ENCODE measurements at regions not wholly inside any gene's neighbourhood (a gene's known extent, or its start where the extent isn't known, plus 50 kb on each side); places are given as distances from the start of the nearest gene placed in this dataset.
"Not testable (repeated sequence)": the region's sequence is repeated elsewhere in the genome, so short reads cannot be mapped to it uniquely, and the experiment has no call there.

GRCh38 chr2:200110381-200110780 lies 155.0 kb downstream of the MAIP1 start:
- H3K36me3 ChIP-seq (ENCODE audit: insufficient read depth, low read length, poor library complexity, severe bottlenecking): no peaks in the 10 kb centered on the region
- BruUV-seq (replicated peaks): no TSS peak
- intact Hi-C loops (cut with micrococcal nuclease; ENCODE audit: unreplicated experiment): no loop called here
- no peak overlapping the region for H3K4me3 ChIP-seq (ENCODE audit: low read depth, low read length, poor library complexity, severe bottlenecking)
- TF ChIP-seq CTCF (conservative IDR thresholded peaks at IDR 0.05; ENCODE audit: low read depth, low read length): no peak
- no peak for TF ChIP-seq EZH2 (IDR thresholded peaks at IDR 0.05; ENCODE audit: borderline replicate concordance, low read depth, low read length, poor library complexity, severe bottlenecking)
- H3K27ac ChIP-seq (ENCODE audit: low read depth, low read length, poor library complexity, severe bottlenecking): no peak overlapping the region
- H3K4me1 ChIP-seq (ENCODE audit: insufficient read depth, low read length, poor library complexity, severe bottlenecking): no peaks in the 10 kb centered on the region
- H3K27me3 ChIP-seq (replicated peaks; ENCODE audit: insufficient read depth, low read depth, low read length, poor library complexity): no peaks in the 10 kb centered on the region
- no peak for DNase-seq (ENCODE audit: low spot score)
- CTCF ChIA-PET: no interaction called here
- H3K9me3 ChIP-seq (ENCODE audit: low read depth, low read length, poor library complexity, severe bottlenecking): no peaks in the 10 kb centered on the region
- POLR2A ChIA-PET (ENCODE audit: low non-redundant PET): no interaction called here

- POLR2A ChIA-PET (ENCODE audit: low non-redundant PET); H3K9me3 ChIP-seq (ENCODE audit: low read depth, low read length, poor library complexity, severe bottlenecking); H3K36me3 ChIP-seq (ENCODE audit: insufficient read depth, low read length, poor library complexity, severe bottlenecking); H3K4me3 ChIP-seq (ENCODE audit: low read depth, low read length, poor library complexity, severe bottlenecking); DNase-seq (ENCODE audit: low spot score); BruUV-seq (replicated peaks); CTCF ChIA-PET; H3K4me1 ChIP-seq (ENCODE audit: insufficient read depth, low read length, poor library complexity, severe bottlenecking); H3K27ac ChIP-seq (ENCODE audit: low read depth, low read length, poor library complexity, severe bottlenecking); H3K27me3 ChIP-seq (replicated peaks; ENCODE audit: insufficient read depth, low read depth, low read length, poor library complexity); intact Hi-C loops (cut with micrococcal nuclease; ENCODE audit: unreplicated experiment): not testable (repeated sequence)
Observed at GRCh38 chr2:200113016-200113799, 157.8 kb downstream of the MAIP1 start.

- POLR2A ChIA-PET (ENCODE audit: low non-redundant PET): no interaction called here
- no peak overlapping the region for H3K4me3 ChIP-seq (ENCODE audit: low read depth, low read length, poor library complexity, severe bottlenecking)
- no peaks in the 10 kb centered on the region for H3K4me1 ChIP-seq (ENCODE audit: insufficient read depth, low read length, poor library complexity, severe bottlenecking)
- no TSS peak for BruUV-seq (replicated peaks)
- H3K27me3 ChIP-seq (replicated peaks; ENCODE audit: insufficient read depth, low read depth, low read length, poor library complexity): no peaks in the 10 kb centered on the region
- TF ChIP-seq EZH2 (IDR thresholded peaks at IDR 0.05; ENCODE audit: borderline replicate concordance, low read depth, low read length, poor library complexity, severe bottlenecking) (no peak), CTCF (conservative IDR thresholded peaks at IDR 0.05; ENCODE audit: low read depth, low read length) (no peak)
- intact Hi-C loops (cut with micrococcal nuclease; ENCODE audit: unreplicated experiment): no loop called here
- no peak overlapping the region for H3K27ac ChIP-seq (ENCODE audit: low read depth, low read length, poor library complexity, severe bottlenecking)
- no peaks in the 10 kb centered on the region for H3K36me3 ChIP-seq (ENCODE audit: insufficient read depth, low read length, poor library complexity, severe bottlenecking)
- CTCF ChIA-PET: no interaction called here
- DNase-seq (ENCODE audit: low spot score): no peak
- no peaks in the 10 kb centered on the region for H3K9me3 ChIP-seq (ENCODE audit: low read depth, low read length, poor library complexity, severe bottlenecking)
Observed at GRCh38 chr2:200119236-200119635, 163.9 kb downstream of the MAIP1 start.

- CTCF ChIA-PET: no interaction called here
Observed at GRCh38 chr2:200121931-200122330, 166.5 kb downstream of the MAIP1 start.

More at GRCh38 chr2:200121931-200122330, 166.5 kb downstream of the MAIP1 start:
- H3K4me1 ChIP-seq (ENCODE audit: insufficient read depth, low read length, poor library complexity, severe bottlenecking): no peaks in the 10 kb centered on the region
- intact Hi-C loops (cut with micrococcal nuclease; ENCODE audit: unreplicated experiment): no loop called here
- H3K4me3 ChIP-seq (ENCODE audit: low read depth, low read length, poor library complexity, severe bottlenecking): no peak overlapping the region
- TF ChIP-seq CTCF (conservative IDR thresholded peaks at IDR 0.05; ENCODE audit: low read depth, low read length) (no peak), EZH2 (IDR thresholded peaks at IDR 0.05; ENCODE audit: borderline replicate concordance, low read depth, low read length, poor library complexity, severe bottlenecking) (no peak)
- no peak overlapping the region for H3K27ac ChIP-seq (ENCODE audit: low read depth, low read length, poor library complexity, severe bottlenecking)
- DNase-seq (ENCODE audit: low spot score): no peak
- no TSS peak for BruUV-seq (replicated peaks)
- no peaks in the 10 kb centered on the region for H3K27me3 ChIP-seq (replicated peaks; ENCODE audit: insufficient read depth, low read depth, low read length, poor library complexity)
- no peaks in the 10 kb centered on the region for H3K9me3 ChIP-seq (ENCODE audit: low read depth, low read length, poor library complexity, severe bottlenecking)
- POLR2A ChIA-PET (ENCODE audit: low non-redundant PET): no interaction called here
- no peaks in the 10 kb centered on the region for H3K36me3 ChIP-seq (ENCODE audit: insufficient read depth, low read length, poor library complexity, severe bottlenecking)

Data from A673 (cell line).